ENCODE measurements at regions not wholly inside any gene's neighbourhood (a gene's known extent, or its start where the extent isn't known, plus 50 kb on each side); places are given as distances from the start of the nearest gene placed in this dataset.

- TF ChIP-seq CTCF (IDR thresholded peaks at IDR 0.05; ENCODE audit: low read depth, low read length) (no peak), EZH2phosphoT487 (IDR thresholded peaks at IDR 0.05; ENCODE audit: low read depth) (no peak)
Observed at GRCh38 chr4:38294238-38294637, 334.0 kb downstream of the PTTG2 start.
